Naive thymus-derived CD4-positive, alpha-beta T cell (primary cell): ENCODE measurements at regions not wholly inside any gene's neighbourhood (a gene's known extent, or its start where the extent isn't known, plus 50 kb on each side); places are given as distances from the start of the nearest gene placed in this dataset.

ENCODE experiments used
- ATAC-seq: fragments of 150-1000 bp; cut with Tn5 transposase; 2 replicates; pipeline ENCODE4 v1.10.0; 2021; ENCODE audit warnings: mild to moderate bottlenecking, moderate library complexity
- CTCF ChIA-PET: fragments of 350-600 bp; sonication (Branson Sonifier 250); formaldehyde crosslinking; loops from one replicate; lab custom pipeline; 2021; ENCODE audit warnings: antibody characterized with exemption; lab: Charles Lee
- POLR2A ChIA-PET: fragments of 350-600 bp; sonication (Branson Sonifier 250); formaldehyde crosslinking; loops from one replicate; lab custom pipeline; 2021; ENCODE audit warnings: antibody characterized with exemption, inconsistent platforms; lab: Charles Lee
- DNase-seq, 9 donors: peaks; one replicate each; pipeline versions ENCODE4 v3.0.0 to v3.0.0-alpha.2; 2020 to 2022; ENCODE audit warnings: mixed read lengths in 1 of 9
- H3K27ac ChIP-seq: one replicate; pipeline ENCODE4 v1.7.0; 2013; ENCODE audit warnings: mild to moderate bottlenecking, low read depth, low read length, moderate library complexity
- H3K27me3 ChIP-seq, 2 donors: one replicate each; pipeline ENCODE4 v1.7.0; 2013; ENCODE audit warnings: low read length in 2 of 2, mild to moderate bottlenecking in 2 of 2, moderate library complexity in 2 of 2; ENCODE audit not compliant: control insufficient read depth in 2 of 2, insufficient read depth in 2 of 2
- H3K36me3 ChIP-seq, 3 experiments: 1 replicate in 2 of 3; 2 replicates in 1 of 3; pipeline ENCODE4 v1.7.0; 2013; ENCODE audit warnings: low read length in 3 of 3, mild to moderate bottlenecking in 3 of 3, moderate library complexity in 1 of 3; ENCODE audit not compliant: insufficient read depth in 3 of 3, control insufficient read depth in 2 of 3
- H3K4me1 ChIP-seq, 2 donors: one replicate each; pipeline ENCODE4 v1.7.0; 2013; ENCODE audit warnings: low read length in 2 of 2, mild to moderate bottlenecking in 2 of 2, moderate library complexity in 1 of 2; ENCODE audit not compliant: control insufficient read depth in 2 of 2, insufficient read depth in 2 of 2
- H3K4me3 ChIP-seq: 2 replicates; pipeline ENCODE4 v1.7.0; 2013; ENCODE audit warnings: mild to moderate bottlenecking, low read length
- H3K9me3 ChIP-seq, 3 experiments: 1 replicate in 2 of 3; 2 replicates in 1 of 3; pipeline ENCODE4 v1.7.0; 2013; ENCODE audit warnings: low read length in 3 of 3; ENCODE audit not compliant: control insufficient read depth in 2 of 3
- H3K27ac Mint-ChIP-seq, 9 donors: one replicate each; pipeline ENCODE4 v1.8.0; 2020 to 2022; ENCODE audit warnings: mixed read lengths in 9 of 9, mild to moderate bottlenecking in 8 of 9, moderate library complexity in 5 of 9, inconsistent platforms in 2 of 9
- H3K27me3 Mint-ChIP-seq, 5 donors: one replicate each; pipeline ENCODE4 v1.8.0; 2021 to 2022; ENCODE audit warnings: mixed read lengths in 5 of 5, mild to moderate bottlenecking in 1 of 5
- H3K36me3 Mint-ChIP-seq, 5 donors: one replicate each; pipeline ENCODE4 v1.8.0; 2020 to 2022; ENCODE audit warnings: mixed read lengths in 5 of 5, mild to moderate bottlenecking in 3 of 5, inconsistent platforms in 1 of 5
- H3K4me1 Mint-ChIP-seq, 7 donors: one replicate each; pipeline ENCODE4 v1.8.0; 2020 to 2022; ENCODE audit warnings: mixed read lengths in 7 of 7, mild to moderate bottlenecking in 3 of 7, inconsistent platforms in 1 of 7
- H3K4me3 Mint-ChIP-seq, 10 donors: one replicate each; pipeline ENCODE4 v1.8.0; 2020 to 2022; ENCODE audit warnings: mild to moderate bottlenecking in 10 of 10, mixed read lengths in 10 of 10, moderate library complexity in 6 of 10, inconsistent platforms in 2 of 10
- H3K9me3 Mint-ChIP-seq, 11 donors: one replicate each; pipeline ENCODE4 v1.8.0; 2020 to 2022; ENCODE audit warnings: mixed read lengths in 11 of 11, mild to moderate bottlenecking in 4 of 11, inconsistent platforms in 1 of 11, moderate library complexity in 1 of 11
- intact Hi-C, 2 donors: fragments of 100-400 bp; cut with micrococcal nuclease; formaldehyde crosslinking; loops; one replicate each; pipeline ENCODE4 v1.15.1; 2023

DNA sequence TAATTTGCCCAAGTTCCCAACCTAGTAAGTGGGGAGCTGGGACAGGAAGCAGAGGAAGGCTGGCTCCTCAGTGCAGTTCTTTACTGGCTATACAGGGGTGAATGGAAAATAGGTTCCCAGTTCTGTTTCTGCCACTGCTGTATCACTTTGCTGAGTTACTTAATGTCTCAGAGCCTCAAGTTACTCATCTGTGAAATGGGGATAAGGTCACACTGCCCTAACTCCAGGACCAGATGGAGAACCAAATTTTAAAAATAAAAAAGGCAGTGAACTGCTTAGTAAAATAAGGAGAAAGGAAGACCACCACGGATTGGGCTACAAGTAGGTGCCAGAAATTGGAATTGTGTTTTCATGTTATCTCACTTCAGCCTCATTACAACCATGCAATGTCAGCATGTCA is 147.8 kb downstream of the OMA1 start:
- DNase-seq, result no peak
- Mint-ChIP-seq H3K4me1 (peaks cover 0 to 4% (median 0%) of the 10 kb centered on the region in 7 donors), H3K4me3 (no peak overlapping the region), H3K36me3 (peaks cover 0 to 20% (median 3%) of the 10 kb centered on the region in 5 donors), H3K27me3 (peaks cover 0 to 3% (median 0%) of the 10 kb centered on the region in 5 donors), H3K27ac (no peak overlapping the region), H3K9me3 (no peaks in the 10 kb centered on the region)
- no peaks in the 10 kb centered on the region for H3K9me3 ChIP-seq
- H3K4me3 ChIP-seq, result no peak overlapping the region
- no peak overlapping the region for H3K27ac ChIP-seq
- no peaks in the 10 kb centered on the region for H3K36me3 ChIP-seq
- H3K4me1 ChIP-seq, result no peaks in the 10 kb centered on the region
- CTCF ChIA-PET, result no interaction called here
- no peak for ATAC-seq
- intact Hi-C loops, result no loop called here
- H3K27me3 ChIP-seq, result no peaks in the 10 kb centered on the region
- POLR2A ChIA-PET, result no interaction called here

DNA sequence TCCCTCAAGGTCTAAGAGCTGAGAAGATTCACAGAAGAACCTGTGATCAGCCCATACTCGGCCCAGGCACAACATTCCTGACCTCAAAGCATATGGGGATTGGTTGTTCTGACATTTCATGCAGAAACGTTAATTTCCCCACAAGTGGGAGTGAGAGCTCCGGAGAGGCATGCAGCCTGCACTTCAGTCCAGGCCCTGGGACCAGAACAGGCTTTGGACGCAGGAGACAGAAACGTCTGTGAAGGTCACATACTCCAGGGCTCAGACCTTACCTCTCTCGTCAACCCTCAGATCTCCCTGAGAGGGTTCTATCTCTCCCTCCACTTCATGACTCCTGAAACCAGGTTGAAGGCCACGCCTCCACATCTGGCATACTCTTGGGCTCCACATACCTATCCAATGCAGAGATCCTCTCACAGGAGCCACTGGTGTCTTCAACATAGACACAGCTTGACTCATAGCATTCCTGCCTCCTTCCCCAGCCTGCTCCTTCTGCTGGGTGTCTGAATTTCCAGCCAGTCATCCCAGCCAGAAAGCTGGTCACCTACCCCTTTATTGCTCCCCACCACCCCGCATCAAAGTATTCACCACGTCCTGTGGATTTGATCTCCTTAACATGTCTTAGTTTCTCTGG is 149.2 kb downstream of the OMA1 start:
- ATAC-seq (no peak), DNase-seq (no peak)
- POLR2A ChIA-PET, result no interaction called here
- intact Hi-C loops, result no loop called here
- Mint-ChIP-seq H3K4me1 (peaks cover 0 to 4% (median 0%) of the 10 kb centered on the region in 7 donors), H3K4me3 (no peak overlapping the region), H3K27me3 (peaks cover 0 to 3% (median 0%) of the 10 kb centered on the region in 5 donors), H3K27ac (peak overlapping the region in 1 of 9 donors; percentile 18), H3K9me3 (no peaks in the 10 kb centered on the region), H3K36me3 (peaks cover 0 to 20% (median 3%) of the 10 kb centered on the region in 5 donors)
- Histone ChIP-seq H3K27me3 (no peaks in the 10 kb centered on the region), H3K36me3 (no peaks in the 10 kb centered on the region), H3K4me3 (no peak overlapping the region), H3K27ac (no peak overlapping the region), H3K9me3 (no peaks in the 10 kb centered on the region), H3K4me1 (peaks cover 0 to 5% of the 10 kb centered on the region in 2 donors)
- CTCF ChIA-PET, result no interaction called here

GRCh38 chr1:58396150-58396549 is 150.4 kb downstream of the OMA1 start:
- peaks cover 0 to 7% of the 10 kb centered on the region in 2 donors for H3K4me1 ChIP-seq
- CTCF ChIA-PET, result no interaction called here
- H3K4me1 Mint-ChIP-seq, result peaks cover 0 to 4% (median 0%) of the 10 kb centered on the region in 7 donors

DNA sequence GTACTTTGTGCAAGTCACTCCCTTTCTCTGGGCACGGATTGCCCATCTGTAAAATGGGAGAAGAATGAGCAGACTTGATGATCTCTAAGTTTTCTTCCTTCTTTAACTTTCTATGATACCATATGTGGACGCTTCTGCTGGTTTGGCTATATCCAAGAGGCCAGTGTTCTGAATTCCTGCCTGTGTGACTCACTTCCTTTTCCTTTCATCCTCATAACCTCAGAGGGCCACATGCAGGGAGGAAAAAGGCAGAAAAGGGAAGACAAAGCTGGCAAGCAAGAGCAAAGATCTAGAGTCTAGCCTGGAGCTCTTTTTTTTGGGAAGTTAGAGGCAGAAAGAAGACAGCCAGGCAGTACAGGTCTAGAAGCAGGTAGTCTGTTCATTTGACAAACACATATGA is 151.2 kb downstream of the OMA1 start:
- Histone ChIP-seq H3K9me3 (no peaks in the 10 kb centered on the region), H3K27ac (no peak overlapping the region), H3K27me3 (no peaks in the 10 kb centered on the region), H3K36me3 (no peaks in the 10 kb centered on the region), H3K4me3 (no peak overlapping the region), H3K4me1 (peaks cover 0 to 7% of the 10 kb centered on the region in 2 donors)
- Mint-ChIP-seq H3K27ac (no peak overlapping the region), H3K4me1 (peaks cover 0 to 4% (median 0%) of the 10 kb centered on the region in 7 donors), H3K4me3 (no peak overlapping the region), H3K27me3 (peaks cover 0 to 3% (median 0%) of the 10 kb centered on the region in 5 donors), H3K9me3 (no peaks in the 10 kb centered on the region), H3K36me3 (peaks cover 0 to 20% (median 3%) of the 10 kb centered on the region in 5 donors)
- ChIA-PET CTCF (no interaction called here), POLR2A (no interaction called here)
- ATAC-seq (no peak), DNase-seq (no peak)
- intact Hi-C loops, result no loop called here

More at GRCh38 chr1:58396150-58396549, 150.4 kb downstream of the OMA1 start:
- H3K27ac ChIP-seq, result no peak overlapping the region
- Mint-ChIP-seq H3K9me3 (no peaks in the 10 kb centered on the region), H3K36me3 (peaks cover 0 to 17% (median 3%) of the 10 kb centered on the region in 5 donors), H3K4me3 (no peak overlapping the region), H3K27ac (no peak overlapping the region), H3K27me3 (peaks cover 0 to 3% (median 0%) of the 10 kb centered on the region in 5 donors)
- ATAC-seq (no peak), DNase-seq (no peak)
- intact Hi-C loops, result no loop called here
- POLR2A ChIA-PET, result no interaction called here
- no peaks in the 10 kb centered on the region for H3K9me3 ChIP-seq
- no peaks in the 10 kb centered on the region for H3K27me3 ChIP-seq
- H3K4me3 ChIP-seq, result no peak overlapping the region
- H3K36me3 ChIP-seq, result no peaks in the 10 kb centered on the region

GRCh38 chr1:58392083-58392482 is 154.4 kb downstream of the OMA1 start:
- ChIA-PET POLR2A (no interaction called here), CTCF (no interaction called here)
- peaks cover 0 to 4% (median 0%) of the 10 kb centered on the region in 5 donors for H3K27me3 Mint-ChIP-seq

GRCh38 chr1:58391514-58391913 is 155.0 kb downstream of the OMA1 start:
- CTCF ChIA-PET, result no interaction called here
- intact Hi-C loops, result no loop called here
- no peak for DNase-seq

More at GRCh38 chr1:58392083-58392482, 154.4 kb downstream of the OMA1 start:
- Histone ChIP-seq H3K4me1 (peaks cover 0 to 7% of the 10 kb centered on the region in 2 donors), H3K9me3 (no peaks in the 10 kb centered on the region), H3K27ac (no peak overlapping the region), H3K4me3 (peak overlapping the region; percentile 8), H3K36me3 (no peaks in the 10 kb centered on the region), H3K27me3 (no peaks in the 10 kb centered on the region)
- DNase-seq (peak in 7 of 9 donors; percentile 13 to 52 (median 40)), ATAC-seq (peak; percentile 65)
- H3K4me1 Mint-ChIP-seq, result peaks cover 0 to 2% (median 0%) of the 10 kb centered on the region in 7 donors
- H3K9me3 Mint-ChIP-seq, result no peaks in the 10 kb centered on the region
- peaks cover 0 to 31% (median 8%) of the 10 kb centered on the region in 5 donors for H3K36me3 Mint-ChIP-seq
- H3K27ac Mint-ChIP-seq, result no peak overlapping the region
- intact Hi-C loops, result no loop called here
- H3K4me3 Mint-ChIP-seq, result no peak overlapping the region

DNA sequence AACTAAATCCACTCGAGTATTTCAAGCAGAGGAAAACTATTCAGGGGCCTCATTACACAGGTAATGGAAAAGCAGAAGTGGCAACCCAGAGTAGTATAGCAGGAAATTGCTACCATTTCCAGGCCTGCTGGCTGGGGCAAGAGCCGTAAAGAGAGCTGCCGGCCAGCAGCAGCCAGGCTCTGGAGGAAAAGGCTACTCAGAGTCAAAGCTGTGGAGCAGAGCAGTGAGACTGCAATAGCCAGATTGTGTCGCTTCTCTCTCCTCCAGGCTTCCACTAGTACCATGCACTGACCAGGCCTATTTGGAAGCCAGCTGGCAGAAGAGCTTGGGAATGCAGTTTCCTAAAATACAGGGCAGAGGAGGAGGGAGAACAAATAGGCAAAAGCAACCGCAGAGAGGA is 155.5 kb downstream of the OMA1 start:
- Histone ChIP-seq H3K27me3 (no peaks in the 10 kb centered on the region), H3K4me3 (no peak overlapping the region), H3K27ac (no peak overlapping the region), H3K9me3 (no peaks in the 10 kb centered on the region), H3K36me3 (no peaks in the 10 kb centered on the region), H3K4me1 (peaks cover 0 to 7% of the 10 kb centered on the region in 2 donors)
- Mint-ChIP-seq H3K4me3 (no peak overlapping the region), H3K9me3 (peaks cover 0 to 2% (median 0%) of the 10 kb centered on the region in 11 donors), H3K27me3 (peaks cover 0 to 4% (median 0%) of the 10 kb centered on the region in 5 donors), H3K4me1 (peaks cover 0 to 2% (median 0%) of the 10 kb centered on the region in 7 donors), H3K27ac (no peak overlapping the region), H3K36me3 (peaks cover 0 to 33% (median 12%) of the 10 kb centered on the region in 5 donors)
- DNase-seq (no peak), ATAC-seq (no peak)
- ChIA-PET CTCF (no interaction called here), POLR2A (no interaction called here)
- intact Hi-C loops, result no loop called here

More at GRCh38 chr1:58391514-58391913, 155.0 kb downstream of the OMA1 start:
- Mint-ChIP-seq H3K4me3 (no peak overlapping the region), H3K9me3 (peaks cover 0 to 2% (median 0%) of the 10 kb centered on the region in 11 donors), H3K4me1 (peaks cover 0 to 2% (median 0%) of the 10 kb centered on the region in 7 donors), H3K36me3 (peaks cover 0 to 33% (median 10%) of the 10 kb centered on the region in 5 donors), H3K27ac (no peak overlapping the region), H3K27me3 (peaks cover 0 to 4% (median 0%) of the 10 kb centered on the region in 5 donors)
- Histone ChIP-seq H3K4me1 (peaks cover 0 to 7% of the 10 kb centered on the region in 2 donors), H3K27ac (no peak overlapping the region), H3K27me3 (no peaks in the 10 kb centered on the region), H3K4me3 (no peak overlapping the region), H3K36me3 (no peaks in the 10 kb centered on the region), H3K9me3 (no peaks in the 10 kb centered on the region)
- POLR2A ChIA-PET, result no interaction called here
- no peak for ATAC-seq
